ENCODE measurements at regions not wholly inside any gene's neighbourhood (a gene's known extent, or its start where the extent isn't known, plus 50 kb on each side); places are given as distances from the start of the nearest gene placed in this dataset.

DNA sequence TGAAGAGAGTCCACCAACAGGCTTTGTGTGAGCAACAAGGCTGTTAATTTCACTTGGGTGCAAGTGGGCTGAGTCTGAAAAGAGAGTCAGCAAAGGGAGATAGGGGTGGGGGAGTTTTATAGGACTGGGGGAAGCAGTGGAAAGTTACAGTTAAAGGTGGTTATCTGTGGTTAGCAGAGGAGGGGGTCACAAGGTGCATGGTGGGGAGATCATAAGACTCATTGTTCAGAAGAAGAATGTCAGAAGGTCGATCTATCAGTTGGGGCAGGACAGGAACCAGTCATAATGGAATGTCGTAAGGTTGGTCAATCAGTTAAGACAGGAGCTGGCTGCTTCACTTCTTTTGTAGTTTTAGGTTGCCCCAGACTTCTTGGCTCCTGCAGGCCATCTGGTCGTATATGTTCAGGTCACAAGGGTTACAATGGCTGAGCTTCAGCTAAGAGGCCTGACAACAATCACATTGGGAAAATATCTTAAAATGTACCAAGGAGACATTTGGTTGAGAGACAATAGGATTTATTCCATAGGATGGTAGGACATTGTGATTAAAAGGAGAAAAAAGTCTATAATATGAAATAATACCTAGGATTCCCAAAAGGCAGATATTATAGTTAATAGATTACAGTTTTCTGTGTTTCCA is 356.4 kb downstream of the ANKRD7 start:
- TF ChIP-seq, protein P1, sequence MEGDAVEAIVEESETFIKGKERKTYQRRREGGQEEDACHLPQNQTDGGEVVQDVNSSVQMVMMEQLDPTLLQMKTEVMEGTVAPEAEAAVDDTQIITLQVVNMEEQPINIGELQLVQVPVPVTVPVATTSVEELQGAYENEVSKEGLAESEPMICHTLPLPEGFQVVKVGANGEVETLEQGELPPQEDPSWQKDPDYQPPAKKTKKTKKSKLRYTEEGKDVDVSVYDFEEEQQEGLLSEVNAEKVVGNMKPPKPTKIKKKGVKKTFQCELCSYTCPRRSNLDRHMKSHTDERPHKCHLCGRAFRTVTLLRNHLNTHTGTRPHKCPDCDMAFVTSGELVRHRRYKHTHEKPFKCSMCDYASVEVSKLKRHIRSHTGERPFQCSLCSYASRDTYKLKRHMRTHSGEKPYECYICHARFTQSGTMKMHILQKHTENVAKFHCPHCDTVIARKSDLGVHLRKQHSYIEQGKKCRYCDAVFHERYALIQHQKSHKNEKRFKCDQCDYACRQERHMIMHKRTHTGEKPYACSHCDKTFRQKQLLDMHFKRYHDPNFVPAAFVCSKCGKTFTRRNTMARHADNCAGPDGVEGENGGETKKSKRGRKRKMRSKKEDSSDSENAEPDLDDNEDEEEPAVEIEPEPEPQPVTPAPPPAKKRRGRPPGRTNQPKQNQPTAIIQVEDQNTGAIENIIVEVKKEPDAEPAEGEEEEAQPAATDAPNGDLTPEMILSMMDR (IDR thresholded peaks at IDR 0.05; ENCODE audit: borderline replicate concordance, insufficient read depth, low read depth, low read length): no peak
- no peak overlapping the region for H3K4me3 ChIP-seq (ENCODE audit: low read depth, low read length)

DNA sequence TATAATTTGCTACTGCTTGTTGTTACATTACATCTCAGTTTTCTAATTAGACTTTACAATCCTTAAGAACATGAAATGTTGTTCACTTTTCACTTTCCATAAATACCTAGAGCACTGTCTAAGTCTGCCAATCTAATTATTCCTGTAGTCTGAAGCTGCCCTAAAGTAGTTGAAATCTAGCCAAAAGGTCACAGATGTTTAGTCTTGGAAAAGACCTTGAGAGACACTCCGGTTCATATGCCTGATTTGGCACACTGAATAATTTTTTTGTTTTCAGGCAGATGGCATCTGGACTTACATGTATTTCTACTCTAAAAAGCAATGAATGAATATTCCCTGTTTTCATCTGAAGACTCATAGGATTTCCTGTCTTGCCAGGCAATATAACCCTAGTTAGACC is 359.1 kb downstream of the ANKRD7 start:
- TF ChIP-seq, protein P1 (IDR thresholded peaks at IDR 0.05; ENCODE audit: borderline replicate concordance, insufficient read depth, low read depth, low read length): no peak
- H3K4me3 ChIP-seq (ENCODE audit: low read depth, low read length): no peak overlapping the region

DNA sequence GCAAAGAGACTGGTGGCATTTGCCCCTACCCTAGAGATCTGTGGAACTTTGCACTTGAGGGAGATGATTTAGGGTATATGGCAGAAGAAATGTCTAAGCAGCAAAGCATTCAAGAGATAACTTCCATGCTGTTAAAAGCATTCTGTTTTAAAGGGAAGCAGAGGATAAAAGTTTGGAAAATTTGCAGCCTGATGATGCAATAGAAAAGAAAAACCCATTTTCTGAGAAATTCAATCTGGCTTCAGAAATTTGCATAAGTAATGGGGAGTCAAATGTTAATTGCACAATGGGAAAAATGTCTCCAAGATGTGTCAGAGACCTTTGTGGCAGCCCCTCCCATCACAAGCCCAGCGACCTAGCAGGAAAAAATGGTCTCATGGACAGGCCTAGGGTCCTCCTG is 361.7 kb downstream of the ANKRD7 start:
- no peak overlapping the region for H3K4me3 ChIP-seq (ENCODE audit: low read depth, low read length)
- TF ChIP-seq, protein P1 (IDR thresholded peaks at IDR 0.05; ENCODE audit: borderline replicate concordance, insufficient read depth, low read depth, low read length): no peak

DNA sequence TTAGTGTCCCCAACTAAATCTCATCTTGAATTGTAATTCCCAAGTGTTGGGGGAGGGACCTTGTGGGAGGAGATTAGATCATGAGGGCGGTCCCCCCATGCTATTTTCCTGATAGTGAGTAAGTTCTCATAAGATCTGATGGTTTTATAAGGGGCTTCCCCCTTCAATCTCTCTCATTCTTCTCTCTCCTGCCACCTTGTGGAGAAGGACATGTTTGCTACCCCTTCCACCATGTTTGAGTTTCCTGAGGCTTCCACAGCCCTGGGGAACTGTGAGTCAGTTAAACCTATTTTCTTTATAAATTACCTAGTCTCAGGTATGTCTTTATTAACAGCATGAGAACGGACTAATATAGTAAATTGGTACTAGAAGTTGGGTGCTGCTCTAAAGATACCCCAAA is 365.6 kb downstream of the ANKRD7 start:
- H3K4me3 ChIP-seq (ENCODE audit: low read depth, low read length): no peak overlapping the region
- TF ChIP-seq, protein P1 (IDR thresholded peaks at IDR 0.05; ENCODE audit: borderline replicate concordance, insufficient read depth, low read depth, low read length): peak; percentile 46; the same call in 1 of the 2 replicates

DNA sequence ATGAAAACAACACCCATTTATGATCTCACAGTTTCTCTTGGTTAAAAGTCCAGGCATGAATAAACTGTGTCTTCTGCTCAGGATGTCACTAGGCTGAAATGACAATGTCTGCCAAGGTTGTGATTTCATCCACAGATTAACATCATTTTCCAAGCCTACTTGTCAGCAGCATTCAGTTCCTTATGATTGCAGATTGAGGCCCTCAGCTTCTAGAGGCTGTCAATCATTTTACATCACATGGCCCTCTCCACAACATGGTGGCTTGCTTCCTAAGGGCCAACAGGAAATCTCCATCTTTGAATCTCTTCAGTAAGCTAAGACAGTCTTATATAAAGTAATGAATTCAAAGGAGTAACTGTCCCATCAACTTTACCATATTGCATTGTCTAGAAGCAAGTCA is 377.6 kb downstream of the ANKRD7 start:
- TF ChIP-seq, protein P1 (IDR thresholded peaks at IDR 0.05; ENCODE audit: borderline replicate concordance, insufficient read depth, low read depth, low read length): no peak
- no peak overlapping the region for H3K4me3 ChIP-seq (ENCODE audit: low read depth, low read length)

DNA sequence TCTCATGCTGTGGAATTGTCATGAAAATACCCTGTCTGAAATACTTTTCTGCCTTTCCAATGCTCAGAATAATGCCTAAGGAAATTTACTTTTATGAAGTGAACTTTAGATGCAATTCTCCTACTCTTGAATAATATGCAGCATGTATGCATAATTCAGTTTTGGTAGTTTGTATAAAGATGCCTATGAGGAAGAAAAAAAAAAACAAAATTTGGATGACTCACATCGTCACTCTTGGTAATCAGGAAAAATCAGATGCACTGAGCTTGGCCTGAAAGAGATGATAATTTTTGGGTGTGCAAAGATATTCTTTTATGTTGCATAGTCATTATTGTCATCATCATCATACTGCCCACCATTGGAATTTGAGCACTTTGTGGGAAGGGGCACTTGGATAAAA is 382.1 kb downstream of the ANKRD7 start:
- H3K4me3 ChIP-seq (ENCODE audit: low read depth, low read length): no peak overlapping the region
- TF ChIP-seq, protein P1 (IDR thresholded peaks at IDR 0.05; ENCODE audit: borderline replicate concordance, insufficient read depth, low read depth, low read length): no peak

DNA sequence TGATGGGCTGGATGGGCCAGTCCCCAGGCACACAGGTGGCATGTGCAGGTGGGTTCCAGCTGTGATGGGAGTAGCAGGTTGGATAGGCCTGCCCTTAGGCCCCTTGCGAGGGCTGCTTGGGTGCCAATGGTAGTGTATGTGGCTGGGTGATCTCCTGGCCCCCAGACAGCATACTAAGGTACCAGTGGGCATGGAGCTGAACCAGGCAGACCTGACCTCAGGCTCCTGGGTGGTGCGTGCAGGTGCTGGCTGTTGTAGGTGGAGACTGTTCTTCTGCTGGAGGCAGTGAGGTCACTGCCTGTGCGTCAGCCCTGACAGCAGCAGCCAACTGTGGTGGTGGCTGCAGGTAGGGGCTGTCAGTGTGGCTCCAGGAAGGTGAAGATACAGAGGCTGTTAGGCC is 384.7 kb downstream of the ANKRD7 start:
- TF ChIP-seq, protein P1 (IDR thresholded peaks at IDR 0.05; ENCODE audit: borderline replicate concordance, insufficient read depth, low read depth, low read length): no peak
- H3K4me3 ChIP-seq (ENCODE audit: low read depth, low read length): no peak overlapping the region
